22Rv1 (cell line): ENCODE measurements at regions not wholly inside any gene's neighbourhood (a gene's known extent, or its start where the extent isn't known, plus 50 kb on each side); places are given as distances from the start of the nearest gene placed in this dataset.

Source experiments
- H3K27ac ChIP-seq: fragments of 450-650 bp; 2 replicates; pipeline ENCODE4 v1.5.1; 2017
- ZFX ChIP-seq: fragments of 450-650 bp; IDR thresholded peaks from 2 replicates; pipeline ENCODE4 v1.6.1; 2017; ENCODE audit warnings: antibody characterized with exemption, borderline replicate concordance
- TF ChIP-seq, protein P1 (sequence below): fragments of 450-650 bp; IDR thresholded peaks from 2 replicates; pipeline ENCODE4 v1.5.1; 2017; ENCODE audit warnings: mild to moderate bottlenecking

GRCh38 chr12:29071099-29071498 lies 78.0 kb upstream of the FAR2 start:
- TF ChIP-seq, protein P1, sequence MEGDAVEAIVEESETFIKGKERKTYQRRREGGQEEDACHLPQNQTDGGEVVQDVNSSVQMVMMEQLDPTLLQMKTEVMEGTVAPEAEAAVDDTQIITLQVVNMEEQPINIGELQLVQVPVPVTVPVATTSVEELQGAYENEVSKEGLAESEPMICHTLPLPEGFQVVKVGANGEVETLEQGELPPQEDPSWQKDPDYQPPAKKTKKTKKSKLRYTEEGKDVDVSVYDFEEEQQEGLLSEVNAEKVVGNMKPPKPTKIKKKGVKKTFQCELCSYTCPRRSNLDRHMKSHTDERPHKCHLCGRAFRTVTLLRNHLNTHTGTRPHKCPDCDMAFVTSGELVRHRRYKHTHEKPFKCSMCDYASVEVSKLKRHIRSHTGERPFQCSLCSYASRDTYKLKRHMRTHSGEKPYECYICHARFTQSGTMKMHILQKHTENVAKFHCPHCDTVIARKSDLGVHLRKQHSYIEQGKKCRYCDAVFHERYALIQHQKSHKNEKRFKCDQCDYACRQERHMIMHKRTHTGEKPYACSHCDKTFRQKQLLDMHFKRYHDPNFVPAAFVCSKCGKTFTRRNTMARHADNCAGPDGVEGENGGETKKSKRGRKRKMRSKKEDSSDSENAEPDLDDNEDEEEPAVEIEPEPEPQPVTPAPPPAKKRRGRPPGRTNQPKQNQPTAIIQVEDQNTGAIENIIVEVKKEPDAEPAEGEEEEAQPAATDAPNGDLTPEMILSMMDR = no peak
- TF ChIP-seq ZFX = no peak
- no peak overlapping the region for H3K27ac ChIP-seq

DNA sequence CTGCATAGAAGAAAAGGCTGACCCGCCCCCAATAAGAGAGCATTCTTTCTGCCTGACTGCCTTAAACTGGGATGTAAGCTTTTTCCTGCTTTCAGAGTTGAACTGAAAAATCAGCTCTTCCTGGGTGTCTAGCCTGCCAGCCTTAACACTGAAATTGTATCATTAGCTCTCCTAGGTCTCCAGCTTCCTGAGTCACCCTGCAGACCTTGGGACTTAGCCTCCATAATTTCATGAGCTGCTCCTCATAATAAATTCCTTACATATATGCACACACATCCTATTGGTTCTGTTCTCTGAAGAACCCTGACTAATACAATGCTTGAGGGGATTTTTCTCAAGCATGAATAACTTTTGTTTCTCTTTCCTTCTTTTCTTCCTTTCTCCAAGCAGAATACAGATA lies 76.4 kb upstream of the FAR2 start:
- TF ChIP-seq, protein P1 = no peak
- no peak for TF ChIP-seq ZFX
- no peak overlapping the region for H3K27ac ChIP-seq

- H3K27ac ChIP-seq = no peak overlapping the region
- TF ChIP-seq ZFX = no peak
- TF ChIP-seq, protein P1 = peak; percentile 90
Observed at GRCh38 chr12:29073631-29074239, 75.3 kb upstream of the FAR2 start.

- TF ChIP-seq, protein P1 = no peak
- TF ChIP-seq ZFX = no peak
- no peak overlapping the region for H3K27ac ChIP-seq
Observed at GRCh38 chr12:29081101-29081500, 68.0 kb upstream of the FAR2 start.

GRCh38 chr12:29082522-29082921 lies 66.6 kb upstream of the FAR2 start:
- no peak overlapping the region for H3K27ac ChIP-seq
- TF ChIP-seq ZFX = no peak
- TF ChIP-seq, protein P1 = no peak

DNA sequence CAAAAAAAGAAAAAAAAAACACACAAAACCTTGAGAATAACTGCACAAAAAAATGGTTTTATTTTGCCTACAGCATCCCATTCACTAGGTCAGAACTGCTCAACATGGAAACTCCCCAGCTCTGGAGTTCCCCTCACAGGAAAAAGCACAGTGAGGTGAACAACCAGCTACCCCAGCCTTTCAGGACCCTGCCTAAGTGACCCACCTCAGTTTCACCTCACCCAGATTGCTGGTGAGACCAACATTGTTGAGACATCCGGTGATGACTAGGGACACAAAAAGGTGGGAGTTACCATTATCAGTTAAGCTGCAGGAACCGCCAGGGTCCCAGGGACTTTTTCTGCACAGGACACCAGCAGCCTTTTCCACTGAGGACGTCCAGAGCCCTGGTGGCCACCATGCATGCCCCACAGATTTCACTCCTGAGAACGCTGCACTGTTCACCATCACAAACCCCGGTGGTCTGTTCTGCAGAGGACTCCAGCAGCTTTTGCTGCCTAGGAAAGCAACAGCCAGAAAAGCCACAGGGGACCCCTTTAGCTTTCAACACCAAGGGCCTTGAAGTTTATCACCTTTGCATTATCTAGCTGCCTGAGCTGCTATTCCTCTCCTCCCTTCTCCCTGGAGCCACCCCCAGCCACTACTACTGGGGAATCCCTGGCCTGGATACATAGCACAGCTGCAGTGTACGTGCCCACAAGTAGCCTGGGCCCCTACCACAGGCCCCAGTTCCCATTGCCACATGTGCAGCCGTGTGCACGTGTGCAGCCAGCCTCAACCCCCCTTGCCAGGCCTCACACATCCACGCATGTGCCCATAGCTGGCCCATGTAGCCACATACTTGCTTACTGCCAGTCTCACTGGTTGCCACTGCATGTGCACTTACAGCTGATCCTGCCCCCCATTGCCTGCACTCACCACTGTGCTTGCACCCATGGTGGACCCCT lies 62.5 kb upstream of the FAR2 start:
- TF ChIP-seq, protein P1 = no peak
- no peak for TF ChIP-seq ZFX

More for the DNA sequence above, 62.5 kb upstream of the FAR2 start:
- no peak overlapping the region for H3K27ac ChIP-seq
